RWPE2 (cell line): ENCODE measurements at regions not wholly inside any gene's neighbourhood (a gene's known extent, or its start where the extent isn't known, plus 50 kb on each side); places are given as distances from the start of the nearest gene placed in this dataset.

Experiments used
- ATAC-seq: fragments of 200-7000 bp; cut with Tn5 transposase; 3 replicates; pipeline ENCODE4 v1.9.1; 2021; ENCODE audit warnings: low read depth
- DNase-seq: peaks from one replicate; pipeline ENCODE4 v3.0.0-alpha.2; 2020; ENCODE audit warnings: low spot score
- H3K27ac ChIP-seq: fragments of 450-650 bp; 2 replicates; pipeline ENCODE4 v1.5.1; 2017; ENCODE audit warnings: mild to moderate bottlenecking; ENCODE audit not compliant: poor library complexity, severe bottlenecking
- H3K27me3 ChIP-seq: fragments of 250-450 bp; sonication (Bioruptor Pico); 2 replicates; pipeline ENCODE4 v1.5.1; 2021; ENCODE audit warnings: mild to moderate bottlenecking, moderate library complexity; ENCODE audit not compliant: insufficient read depth, poor library complexity, severe bottlenecking
- H3K36me3 ChIP-seq: fragments of 250-450 bp; sonication (Bioruptor Pico); 2 replicates; pipeline ENCODE4 v1.5.1; 2020; ENCODE audit warnings: low read depth, mild to moderate bottlenecking, moderate library complexity
- H3K4me1 ChIP-seq: fragments of 250-450 bp; sonication (Bioruptor Pico); 2 replicates; pipeline ENCODE4 v1.5.1; 2021; ENCODE audit warnings: mild to moderate bottlenecking, moderate library complexity; ENCODE audit not compliant: insufficient read depth, poor library complexity, severe bottlenecking
- H3K4me3 ChIP-seq: fragments of 250-450 bp; sonication (Bioruptor Pico); 2 replicates; pipeline ENCODE4 v1.5.1; 2021; ENCODE audit warnings: mild to moderate bottlenecking, moderate library complexity; ENCODE audit not compliant: severe bottlenecking
- H3K9me3 ChIP-seq: fragments of 250-450 bp; sonication (Bioruptor Pico); 2 replicates; pipeline ENCODE4 v1.5.1; 2021; ENCODE audit warnings: mild to moderate bottlenecking, moderate library complexity; ENCODE audit not compliant: severe bottlenecking
- CTCF ChIP-seq: fragments of 450-650 bp; IDR thresholded peaks from one replicate; pipeline ENCODE4 v1.5.1; 2017; ENCODE audit warnings: mild to moderate bottlenecking, moderate library complexity; ENCODE audit not compliant: poor library complexity, severe bottlenecking

GRCh38 chr12:46103559-46104383 is 113.4 kb upstream of the SCAF11 start:
- no peak overlapping the region for H3K27ac ChIP-seq
- no peaks in the 10 kb centered on the region for H3K9me3 ChIP-seq
- H3K27me3 ChIP-seq: no peaks in the 10 kb centered on the region
- no peaks in the 10 kb centered on the region for H3K36me3 ChIP-seq
- H3K4me1 ChIP-seq: peaks cover 7% of the 10 kb centered on the region
- no peak for TF ChIP-seq CTCF
- no peak overlapping the region for H3K4me3 ChIP-seq
- no peak for DNase-seq
- no peak for ATAC-seq

- DNase-seq (no peak), ATAC-seq (no peak)
- Histone ChIP-seq H3K9me3 (no peaks in the 10 kb centered on the region), H3K27ac (no peak overlapping the region), H3K27me3 (peaks cover 4% of the 10 kb centered on the region), H3K4me1 (no peaks in the 10 kb centered on the region), H3K4me3 (no peak overlapping the region), H3K36me3 (no peaks in the 10 kb centered on the region)
- no peak for TF ChIP-seq CTCF
Observed at GRCh38 chr12:46101485-46101869, 111.1 kb upstream of the SCAF11 start.

GRCh38 chr12:46100551-46101484 is 110.4 kb upstream of the SCAF11 start:
- ATAC-seq (0 out of 3 replicates have a peak, but pooled peaks have one; percentile 33), DNase-seq (no peak)
- H3K9me3 ChIP-seq: no peaks in the 10 kb centered on the region

GRCh38 chr12:46089414-46090162 is 99.2 kb upstream of the SCAF11 start:
- no peak for TF ChIP-seq CTCF
- DNase-seq (no peak), ATAC-seq (no peak)
- H3K4me1 ChIP-seq: no peaks in the 10 kb centered on the region
- H3K27me3 ChIP-seq: no peaks in the 10 kb centered on the region
- peaks cover 8% of the 10 kb centered on the region for H3K9me3 ChIP-seq
- H3K36me3 ChIP-seq: no peaks in the 10 kb centered on the region
- H3K4me3 ChIP-seq: no peak overlapping the region
- H3K27ac ChIP-seq: no peak overlapping the region

More at GRCh38 chr12:46100551-46101484, 110.4 kb upstream of the SCAF11 start:
- peaks cover 4% of the 10 kb centered on the region for H3K27me3 ChIP-seq
- H3K36me3 ChIP-seq: no peaks in the 10 kb centered on the region
- no peak overlapping the region for H3K27ac ChIP-seq
- no peak overlapping the region for H3K4me3 ChIP-seq
- TF ChIP-seq CTCF: no peak
- no peaks in the 10 kb centered on the region for H3K4me1 ChIP-seq
